Superior temporal gyrus (tissue), 1 donor: ENCODE measurements at regions not wholly inside any gene's neighbourhood (a gene's known extent, or its start where the extent isn't known, plus 50 kb on each side); places are given as distances from the start of the nearest gene placed in this dataset.
"Not testable (repeated sequence)": the region's sequence is repeated elsewhere in the genome, so short reads cannot be mapped to it uniquely, and the experiment has no call there.

Source experiments
- DNase-seq: peaks from one replicate; pipeline ENCODE4 v3.0.0-alpha.2; 2016; ENCODE audit errors: extremely low spot score

GRCh38 chr5:118193194-118193905 is 795.0 kb downstream of the DTWD2 start:
- no peak for DNase-seq

- DNase-seq: no peak
Measured at GRCh38 chr5:118185018-118185417, 803.3 kb downstream of the DTWD2 start.

- DNase-seq: no peak
Measured at GRCh38 chr5:118176146-118176545, 812.2 kb downstream of the DTWD2 start.

- DNase-seq: no peak
Measured at GRCh38 chr5:118174671-118175070, 813.7 kb downstream of the DTWD2 start.

GRCh38 chr5:118173340-118173739 is 815.0 kb downstream of the DTWD2 start:
- no peak for DNase-seq

- no peak for DNase-seq
Measured at GRCh38 chr5:118165619-118166018, 822.7 kb downstream of the DTWD2 start.

- DNase-seq: no peak
Measured at GRCh38 chr5:118156181-118156580, 832.2 kb downstream of the DTWD2 start.

GRCh38 chr5:118146824-118147223 is 841.5 kb downstream of the DTWD2 start:
- no peak for DNase-seq

- no peak for DNase-seq
Measured at GRCh38 chr5:118144540-118144939, 843.8 kb downstream of the DTWD2 start.

- DNase-seq: no peak
Measured at GRCh38 chr5:118139361-118139760, 849.0 kb downstream of the DTWD2 start.

GRCh38 chr5:118126159-118126558 is 862.2 kb downstream of the DTWD2 start:
- no peak for DNase-seq

GRCh38 chr5:118125687-118126086 is 862.7 kb downstream of the DTWD2 start:
- no peak for DNase-seq

- no peak for DNase-seq
Measured at GRCh38 chr5:118121258-118121657, 867.1 kb downstream of the DTWD2 start.

GRCh38 chr5:118115791-118116190 is 872.6 kb downstream of the DTWD2 start:
- no peak for DNase-seq

GRCh38 chr5:118111956-118112355 is 876.4 kb downstream of the DTWD2 start:
- DNase-seq: no peak

- DNase-seq: not testable (repeated sequence)
Measured at GRCh38 chr5:118107246-118107645, 881.1 kb downstream of the DTWD2 start.

GRCh38 chr5:118098716-118099115 is 889.6 kb downstream of the DTWD2 start:
- no peak for DNase-seq

GRCh38 chr5:118095115-118095514 is 893.2 kb downstream of the DTWD2 start:
- DNase-seq: no peak

- DNase-seq: no peak
Measured at GRCh38 chr5:118088448-118088847, 899.9 kb downstream of the DTWD2 start.

- no peak for DNase-seq
Measured at GRCh38 chr5:118076490-118076889, 911.9 kb downstream of the DTWD2 start.

GRCh38 chr5:118070041-118070440 is 918.3 kb downstream of the DTWD2 start:
- no peak for DNase-seq

GRCh38 chr5:118069452-118069851 is 918.9 kb downstream of the DTWD2 start:
- DNase-seq: no peak

- no peak for DNase-seq
Measured at GRCh38 chr5:118068886-118069285, 919.5 kb downstream of the DTWD2 start.

GRCh38 chr5:118063836-118064235 is 924.5 kb downstream of the DTWD2 start:
- DNase-seq: not testable (repeated sequence)
